ENCODE measurements at regions not wholly inside any gene's neighbourhood (a gene's known extent, or its start where the extent isn't known, plus 50 kb on each side); places are given as distances from the start of the nearest gene placed in this dataset.

DNA sequence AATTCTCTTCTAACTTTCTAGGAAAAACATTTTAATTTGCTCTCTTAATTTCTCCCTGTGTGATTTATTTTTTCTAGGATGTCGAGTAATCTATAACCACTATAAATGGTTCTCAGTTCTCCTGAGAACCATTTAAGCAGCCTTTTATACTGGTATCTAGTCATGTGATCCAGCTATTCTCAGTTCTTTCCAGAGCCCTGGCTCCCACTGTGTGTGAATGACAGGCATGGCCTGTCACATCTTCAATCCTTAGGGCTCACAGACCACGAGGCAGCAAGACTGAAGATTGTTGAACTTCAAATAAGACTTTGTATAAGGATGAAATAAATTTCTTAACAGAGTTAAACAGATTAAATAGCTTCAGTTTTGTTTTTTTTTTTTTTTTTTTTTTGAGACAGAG, 219.4 kb downstream of the HNMT start:
- TF ChIP-seq, protein P1, sequence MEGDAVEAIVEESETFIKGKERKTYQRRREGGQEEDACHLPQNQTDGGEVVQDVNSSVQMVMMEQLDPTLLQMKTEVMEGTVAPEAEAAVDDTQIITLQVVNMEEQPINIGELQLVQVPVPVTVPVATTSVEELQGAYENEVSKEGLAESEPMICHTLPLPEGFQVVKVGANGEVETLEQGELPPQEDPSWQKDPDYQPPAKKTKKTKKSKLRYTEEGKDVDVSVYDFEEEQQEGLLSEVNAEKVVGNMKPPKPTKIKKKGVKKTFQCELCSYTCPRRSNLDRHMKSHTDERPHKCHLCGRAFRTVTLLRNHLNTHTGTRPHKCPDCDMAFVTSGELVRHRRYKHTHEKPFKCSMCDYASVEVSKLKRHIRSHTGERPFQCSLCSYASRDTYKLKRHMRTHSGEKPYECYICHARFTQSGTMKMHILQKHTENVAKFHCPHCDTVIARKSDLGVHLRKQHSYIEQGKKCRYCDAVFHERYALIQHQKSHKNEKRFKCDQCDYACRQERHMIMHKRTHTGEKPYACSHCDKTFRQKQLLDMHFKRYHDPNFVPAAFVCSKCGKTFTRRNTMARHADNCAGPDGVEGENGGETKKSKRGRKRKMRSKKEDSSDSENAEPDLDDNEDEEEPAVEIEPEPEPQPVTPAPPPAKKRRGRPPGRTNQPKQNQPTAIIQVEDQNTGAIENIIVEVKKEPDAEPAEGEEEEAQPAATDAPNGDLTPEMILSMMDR (IDR thresholded peaks at IDR 0.05; ENCODE audit: borderline replicate concordance, extremely low read depth, low read length, poor library complexity, severe bottlenecking) = no peak
- no peak for TF ChIP-seq EZH2 (IDR thresholded peaks at IDR 0.05; ENCODE audit: borderline replicate concordance, low read depth, low read length, severe bottlenecking)
